ENCODE measurements at regions not wholly inside any gene's neighbourhood (a gene's known extent, or its start where the extent isn't known, plus 50 kb on each side); places are given as distances from the start of the nearest gene placed in this dataset.
"Not testable (repeated sequence)": the region's sequence is repeated elsewhere in the genome, so short reads cannot be mapped to it uniquely, and the experiment has no call there.

- no peak for DNase-seq (ENCODE audit: low read depth)
Measured at GRCh38 chr6:166724576-166724975, 97.5 kb upstream of the RPS6KA2 start.

GRCh38 chr6:166722785-166723184, 95.7 kb upstream of the RPS6KA2 start:
- DNase-seq (ENCODE audit: low read depth), result no peak

- no peak for DNase-seq (ENCODE audit: low read depth)
Measured at GRCh38 chr6:166721576-166721975, 94.5 kb upstream of the RPS6KA2 start.

GRCh38 chr6:166720856-166721255, 93.8 kb upstream of the RPS6KA2 start:
- no peak for DNase-seq (ENCODE audit: low read depth)

GRCh38 chr6:166719019-166719418, 92.0 kb upstream of the RPS6KA2 start:
- DNase-seq (ENCODE audit: low read depth), result no peak

GRCh38 chr6:166718516-166718915, 91.5 kb upstream of the RPS6KA2 start:
- no peak for DNase-seq (ENCODE audit: low read depth)

GRCh38 chr6:166716910-166717617, 90.0 kb upstream of the RPS6KA2 start:
- no peak for DNase-seq (ENCODE audit: low read depth)

GRCh38 chr6:166715992-166716391, 88.9 kb upstream of the RPS6KA2 start:
- no peak for DNase-seq (ENCODE audit: low read depth)

- DNase-seq (ENCODE audit: low read depth), result no peak
Measured at GRCh38 chr6:166715065-166715464, 88.0 kb upstream of the RPS6KA2 start.

GRCh38 chr6:166714581-166714980, 87.5 kb upstream of the RPS6KA2 start:
- no peak for DNase-seq (ENCODE audit: low read depth)

- no peak for DNase-seq (ENCODE audit: low read depth)
Measured at GRCh38 chr6:166714187-166714510, 87.1 kb upstream of the RPS6KA2 start.

- DNase-seq (ENCODE audit: low read depth), result no peak
Measured at GRCh38 chr6:166713434-166714186, 86.6 kb upstream of the RPS6KA2 start.

GRCh38 chr6:166712286-166713228, 85.5 kb upstream of the RPS6KA2 start:
- no peak for DNase-seq (ENCODE audit: low read depth)

GRCh38 chr6:166710084-166710483, 83.0 kb upstream of the RPS6KA2 start:
- DNase-seq (ENCODE audit: low read depth), result no peak

- DNase-seq (ENCODE audit: low read depth), result no peak
Measured at GRCh38 chr6:166708460-166708859, 81.4 kb upstream of the RPS6KA2 start.

GRCh38 chr6:166707045-166707444, 80.0 kb upstream of the RPS6KA2 start:
- DNase-seq (ENCODE audit: low read depth), result no peak

- no peak for DNase-seq (ENCODE audit: low read depth)
Measured at GRCh38 chr6:166705069-166705468, 78.0 kb upstream of the RPS6KA2 start.

GRCh38 chr6:166704171-166704570, 77.1 kb upstream of the RPS6KA2 start:
- DNase-seq (ENCODE audit: low read depth), result no peak

- no peak for DNase-seq (ENCODE audit: low read depth)
Measured at GRCh38 chr6:166703149-166703710, 76.2 kb upstream of the RPS6KA2 start.

- DNase-seq (ENCODE audit: low read depth), result not testable (repeated sequence)
Measured at GRCh38 chr6:166701424-166701823, 74.4 kb upstream of the RPS6KA2 start.

- not testable (repeated sequence) for DNase-seq (ENCODE audit: low read depth)
Measured at GRCh38 chr6:166700871-166701270, 73.8 kb upstream of the RPS6KA2 start.

GRCh38 chr6:166697113-166697512, 70.1 kb upstream of the RPS6KA2 start:
- DNase-seq (ENCODE audit: low read depth), result no peak
